Smooth muscle cell (in vitro differentiated cells): ENCODE measurements at regions not wholly inside any gene's neighbourhood (a gene's known extent, or its start where the extent isn't known, plus 50 kb on each side); places are given as distances from the start of the nearest gene placed in this dataset.
"Not testable (repeated sequence)": the region's sequence is repeated elsewhere in the genome, so short reads cannot be mapped to it uniquely, and the experiment has no call there.

Experiments
- DNase-seq: peaks from one replicate; lab custom pipeline; 2025; ENCODE audit not compliant: unreplicated experiment; lab: John Stamatoyannopoulos, UW
- H2AFZ ChIP-seq: fragments of 200-600 bp; sonication (generic); 2 replicates; pipeline ENCODE4 v1.6.0; 2016; ENCODE audit warnings: antibody characterized with exemption, low read depth, mild to moderate bottlenecking
- H3F3A ChIP-seq: fragments of 200-600 bp; sonication (generic); 2 replicates; pipeline ENCODE4 v1.6.0; 2017; ENCODE audit warnings: antibody characterized with exemption, low read depth
- H3K27ac ChIP-seq: fragments of 200-600 bp; sonication (generic); 2 replicates; pipeline ENCODE4 v1.5.1; 2016; ENCODE audit warnings: low read depth, mild to moderate bottlenecking
- H3K27me3 ChIP-seq: fragments of 200-600 bp; sonication (generic); 2 replicates; pipeline ENCODE4 v1.6.1; 2016; ENCODE audit warnings: low read depth, mild to moderate bottlenecking
- H3K36me3 ChIP-seq: fragments of 200-600 bp; sonication (generic); 2 replicates; pipeline ENCODE4 v1.5.1; 2016; ENCODE audit warnings: low read depth
- H3K4me1 ChIP-seq: fragments of 200-600 bp; sonication (generic); 2 replicates; pipeline ENCODE4 v1.5.1; 2016; ENCODE audit warnings: low read depth
- H3K4me2 ChIP-seq: fragments of 200-600 bp; sonication (generic); 2 replicates; pipeline ENCODE4 v1.6.0; 2016; ENCODE audit warnings: mild to moderate bottlenecking
- H3K4me3 ChIP-seq: fragments of 200-600 bp; sonication (generic); 2 replicates; pipeline ENCODE4 v1.5.1; 2016; ENCODE audit warnings: mild to moderate bottlenecking
- H3K79me2 ChIP-seq: fragments of 200-600 bp; sonication (generic); 2 replicates; pipeline ENCODE4 v1.6.0; 2016; ENCODE audit warnings: low read depth, mild to moderate bottlenecking
- H3K9ac ChIP-seq: fragments of 200-600 bp; sonication (generic); 2 replicates; pipeline ENCODE4 v1.6.0; 2016; ENCODE audit warnings: low read depth
- H3K9me3 ChIP-seq: fragments of 200-600 bp; sonication (generic); replicated peaks from 2 replicates; pipeline ENCODE4 v1.5.1; 2016; ENCODE audit warnings: low read depth
- H4K20me1 ChIP-seq: fragments of 200-600 bp; sonication (generic); 2 replicates; pipeline ENCODE4 v1.6.0; 2016; ENCODE audit warnings: low read depth
- CTCF ChIP-seq: fragments of 200-600 bp; sonication (generic); IDR thresholded peaks from 2 replicates; pipeline ENCODE4 v1.5.1; 2017; ENCODE audit warnings: borderline replicate concordance, mild to moderate bottlenecking, antibody characterized with exemption; ENCODE audit not compliant: insufficient read depth, poor library complexity, severe bottlenecking
- WGBS: methylation state at CpG from one replicate; pipeline ENCODE4 v1.1.7; 2016; ENCODE audit warnings: low lambda C conversion rate; 5-methylcytosine and 5-hydroxymethylcytosine counted together

GRCh38 chr5:159678657-159679392 lies 237.5 kb upstream of the ADRA1B start:
- Histone ChIP-seq H3K27me3 (no peaks in the 10 kb centered on the region), H3K4me1 (no peaks in the 10 kb centered on the region), H3K9ac (no peak overlapping the region), H4K20me1 (no peaks in the 10 kb centered on the region), H3K9me3 (no peaks in the 10 kb centered on the region), H3K4me2 (no peak overlapping the region), H3F3A (no peaks in the 10 kb centered on the region), H3K27ac (no peak overlapping the region), H3K36me3 (no peaks in the 10 kb centered on the region), H2AFZ (no peak overlapping the region), H3K4me3 (no peak overlapping the region), H3K79me2 (no peaks in the 10 kb centered on the region)
- 38% methylated on average over 1 of the region's 1 CpG for WGBS
- no peak for DNase-seq
- no peak for TF ChIP-seq CTCF

DNA sequence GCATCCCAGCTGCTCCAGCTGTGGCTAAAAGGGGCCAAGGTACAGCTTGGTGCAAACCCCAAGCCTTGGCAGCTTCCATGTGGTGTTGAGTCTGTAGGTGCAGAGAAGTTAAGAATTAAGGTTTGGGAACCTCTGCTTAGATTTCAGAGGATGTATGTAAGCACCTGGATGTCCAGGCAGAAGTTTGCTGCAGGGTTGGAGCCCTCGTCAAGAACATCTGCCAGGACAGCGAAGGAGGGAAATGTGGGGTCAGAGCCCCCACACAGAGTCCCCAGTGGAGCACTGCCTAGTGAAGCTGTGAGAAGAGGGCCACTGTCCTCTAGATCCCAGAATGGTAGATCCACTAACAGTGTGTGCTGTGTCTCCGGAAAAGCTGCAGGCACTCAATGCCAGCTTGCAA lies 236.2 kb upstream of the ADRA1B start:
- TF ChIP-seq CTCF = no peak
- H3K4me2 ChIP-seq = no peak overlapping the region
- no peak overlapping the region for H3K27ac ChIP-seq
- no peaks in the 10 kb centered on the region for H3K36me3 ChIP-seq
- WGBS = 67% methylated on average over 3 of the region's 3 CpGs
- no peak overlapping the region for H3K9ac ChIP-seq
- no peaks in the 10 kb centered on the region for H3K27me3 ChIP-seq
- H3F3A ChIP-seq = no peaks in the 10 kb centered on the region
- H2AFZ ChIP-seq = no peak overlapping the region
- H3K4me1 ChIP-seq = no peaks in the 10 kb centered on the region
- no peaks in the 10 kb centered on the region for H4K20me1 ChIP-seq
- H3K79me2 ChIP-seq = no peaks in the 10 kb centered on the region
- no peak for DNase-seq
- no peaks in the 10 kb centered on the region for H3K9me3 ChIP-seq
- H3K4me3 ChIP-seq = no peak overlapping the region

- no peaks in the 10 kb centered on the region for H3K79me2 ChIP-seq
- H3K4me3 ChIP-seq = no peak overlapping the region
- no peaks in the 10 kb centered on the region for H3K36me3 ChIP-seq
- no peak overlapping the region for H2AFZ ChIP-seq
- no peak for DNase-seq
- H3K9me3 ChIP-seq = no peaks in the 10 kb centered on the region
- TF ChIP-seq CTCF = no peak
- H3K4me1 ChIP-seq = no peaks in the 10 kb centered on the region
- no peak overlapping the region for H3K27ac ChIP-seq
- no peaks in the 10 kb centered on the region for H4K20me1 ChIP-seq
- H3K4me2 ChIP-seq = no peak overlapping the region
- H3K9ac ChIP-seq = no peak overlapping the region
- H3K27me3 ChIP-seq = no peaks in the 10 kb centered on the region
- no peaks in the 10 kb centered on the region for H3F3A ChIP-seq
Observed at GRCh38 chr5:159681661-159682060, 234.6 kb upstream of the ADRA1B start.

DNA sequence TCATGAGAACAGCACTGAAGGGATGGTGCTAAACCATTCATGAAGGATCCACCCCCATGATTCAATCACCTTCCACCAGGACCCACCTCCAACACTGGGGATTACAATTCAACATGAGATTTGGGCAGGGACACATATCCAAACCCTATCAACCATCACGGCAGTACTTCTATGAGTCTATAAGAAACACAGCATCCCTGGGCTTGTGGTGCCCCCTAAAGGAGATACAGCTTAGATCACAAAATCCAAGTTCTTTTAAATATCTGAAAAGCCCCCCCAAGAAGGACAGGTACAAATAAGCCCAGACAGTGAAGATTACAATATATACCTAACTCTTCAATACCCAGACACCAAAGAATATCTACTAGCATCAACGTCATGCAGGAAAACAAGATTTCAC lies 233.7 kb upstream of the ADRA1B start:
- 84% methylated on average over 2 of the region's 2 CpGs for WGBS
- H3K27me3 ChIP-seq = no peaks in the 10 kb centered on the region
- no peak overlapping the region for H3K27ac ChIP-seq
- DNase-seq = no peak
- no peaks in the 10 kb centered on the region for H4K20me1 ChIP-seq
- H3F3A ChIP-seq = no peaks in the 10 kb centered on the region
- H3K4me1 ChIP-seq = no peaks in the 10 kb centered on the region
- no peak for TF ChIP-seq CTCF
- no peaks in the 10 kb centered on the region for H3K9me3 ChIP-seq
- no peak overlapping the region for H3K9ac ChIP-seq
- no peak overlapping the region for H2AFZ ChIP-seq
- H3K4me3 ChIP-seq = no peak overlapping the region
- H3K4me2 ChIP-seq = no peak overlapping the region
- H3K36me3 ChIP-seq = no peaks in the 10 kb centered on the region
- H3K79me2 ChIP-seq = no peaks in the 10 kb centered on the region

DNA sequence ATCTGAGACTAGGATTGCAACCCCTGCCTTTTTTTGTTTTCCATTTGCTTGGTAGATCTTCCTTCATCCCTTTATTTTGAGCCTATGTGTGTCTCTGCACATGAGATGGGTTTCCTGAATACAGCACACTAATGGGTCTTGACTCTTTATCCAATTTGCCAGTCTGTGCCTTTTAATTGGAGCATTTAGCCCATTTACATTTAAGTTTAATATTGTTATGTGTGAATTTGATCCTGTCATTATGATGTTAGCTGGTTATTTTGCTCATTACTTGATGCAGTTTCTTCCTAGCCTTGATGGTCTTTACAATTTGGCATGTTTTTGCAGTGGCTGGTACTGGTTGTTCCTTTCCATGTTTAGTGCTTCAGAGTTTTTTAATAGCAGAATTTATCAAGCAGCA lies 228.4 kb upstream of the ADRA1B start:
- not testable (repeated sequence) for DNase-seq, H3F3A ChIP-seq, H3K27ac ChIP-seq, H3K79me2 ChIP-seq, H4K20me1 ChIP-seq, H2AFZ ChIP-seq, H3K4me3 ChIP-seq, H3K9me3 ChIP-seq, H3K9ac ChIP-seq, H3K4me1 ChIP-seq, H3K4me2 ChIP-seq, H3K27me3 ChIP-seq, H3K36me3 ChIP-seq
